ENCODE measurements at regions not wholly inside any gene's neighbourhood (a gene's known extent, or its start where the extent isn't known, plus 50 kb on each side); places are given as distances from the start of the nearest gene placed in this dataset.

GRCh38 chrX:137424679-137425078 lies 141.2 kb upstream of the ZIC3 start:
- Histone ChIP-seq H3K4me3 (replicated peaks; ENCODE audit: low read depth, low read length) (no peak overlapping the region), H3K36me3 (ENCODE audit: control insufficient read depth, insufficient read depth, low read length) (no peaks in the 10 kb centered on the region), H3K27me3 (replicated peaks; ENCODE audit: control insufficient read depth, insufficient read depth, low read length) (no peaks in the 10 kb centered on the region; the same call in none of the 2 replicates)
- no peak for DNase-seq (ENCODE audit: extremely low read depth, insufficient read length)
- TF ChIP-seq CTCF (IDR thresholded peaks at IDR 0.05; ENCODE audit: insufficient read depth, low read length, poor library complexity, severe bottlenecking): no peak

- no peaks in the 10 kb centered on the region for H3K36me3 ChIP-seq (ENCODE audit: control insufficient read depth, insufficient read depth, low read length)
- no peak for DNase-seq (ENCODE audit: extremely low read depth, insufficient read length)
- no peak overlapping the region for H3K4me3 ChIP-seq (replicated peaks; ENCODE audit: low read depth, low read length)
- TF ChIP-seq CTCF (IDR thresholded peaks at IDR 0.05; ENCODE audit: insufficient read depth, low read length, poor library complexity, severe bottlenecking): no peak
- H3K27me3 ChIP-seq (replicated peaks; ENCODE audit: control insufficient read depth, insufficient read depth, low read length): no peaks in the 10 kb centered on the region; the same call in none of the 2 replicates
Measured at GRCh38 chrX:137423241-137423640, 142.7 kb upstream of the ZIC3 start.

GRCh38 chrX:137418086-137418485 lies 147.8 kb upstream of the ZIC3 start:
- DNase-seq (ENCODE audit: extremely low read depth, insufficient read length): no peak
- H3K4me3 ChIP-seq (replicated peaks; ENCODE audit: low read depth, low read length): no peak overlapping the region
- no peaks in the 10 kb centered on the region for H3K36me3 ChIP-seq (ENCODE audit: control insufficient read depth, insufficient read depth, low read length)
- H3K27me3 ChIP-seq (replicated peaks; ENCODE audit: control insufficient read depth, insufficient read depth, low read length): no peaks in the 10 kb centered on the region
- no peak for TF ChIP-seq CTCF (IDR thresholded peaks at IDR 0.05; ENCODE audit: insufficient read depth, low read length, poor library complexity, severe bottlenecking)

GRCh38 chrX:137413190-137413589 lies 152.7 kb upstream of the ZIC3 start:
- no peak overlapping the region for H3K4me3 ChIP-seq (replicated peaks; ENCODE audit: low read depth, low read length)
- H3K27me3 ChIP-seq (replicated peaks; ENCODE audit: control insufficient read depth, insufficient read depth, low read length): no peaks in the 10 kb centered on the region
- no peak for TF ChIP-seq CTCF (IDR thresholded peaks at IDR 0.05; ENCODE audit: insufficient read depth, low read length, poor library complexity, severe bottlenecking)
- no peaks in the 10 kb centered on the region for H3K36me3 ChIP-seq (ENCODE audit: control insufficient read depth, insufficient read depth, low read length)
- no peak for DNase-seq (ENCODE audit: extremely low read depth, insufficient read length)

GRCh38 chrX:137405449-137406140 lies 160.3 kb upstream of the ZIC3 start:
- no peak for TF ChIP-seq CTCF (IDR thresholded peaks at IDR 0.05; ENCODE audit: insufficient read depth, low read length, poor library complexity, severe bottlenecking)
- no peaks in the 10 kb centered on the region for H3K36me3 ChIP-seq (ENCODE audit: control insufficient read depth, insufficient read depth, low read length)
- no peak overlapping the region for H3K4me3 ChIP-seq (replicated peaks; ENCODE audit: low read depth, low read length)
- no peak for DNase-seq (ENCODE audit: extremely low read depth, insufficient read length)
- no peaks in the 10 kb centered on the region for H3K27me3 ChIP-seq (replicated peaks; ENCODE audit: control insufficient read depth, insufficient read depth, low read length)

- no peaks in the 10 kb centered on the region for H3K36me3 ChIP-seq (ENCODE audit: control insufficient read depth, insufficient read depth, low read length)
- no peak overlapping the region for H3K4me3 ChIP-seq (replicated peaks; ENCODE audit: low read depth, low read length)
- H3K27me3 ChIP-seq (replicated peaks; ENCODE audit: control insufficient read depth, insufficient read depth, low read length): no peaks in the 10 kb centered on the region
- DNase-seq (ENCODE audit: extremely low read depth, insufficient read length): no peak
- no peak for TF ChIP-seq CTCF (IDR thresholded peaks at IDR 0.05; ENCODE audit: insufficient read depth, low read length, poor library complexity, severe bottlenecking)
Measured at GRCh38 chrX:137401092-137401491, 164.8 kb upstream of the ZIC3 start.
